IPS-NIHi7 (cell line): ENCODE measurements at regions not wholly inside any gene's neighbourhood (a gene's known extent, or its start where the extent isn't known, plus 50 kb on each side); places are given as distances from the start of the nearest gene placed in this dataset.
A peak's percentile ranks its signal among the peaks of the same experiment; 100 is the strongest.
"Not testable (repeated sequence)": the region's sequence is repeated elsewhere in the genome, so short reads cannot be mapped to it uniquely, and the experiment has no call there.

Experiments used
- DNase-seq: peaks from one replicate; pipeline ENCODE4 v3.0.0; 2012; ENCODE audit warnings: mixed read lengths; ENCODE audit errors: extremely low spot score

- DNase-seq: no peak
These were observed 607.3 kb downstream of the ANKRD50 start for GRCh38 chr4:124105212-124105611.

GRCh38 chr4:124111411-124111810, 601.1 kb downstream of the ANKRD50 start:
- DNase-seq: no peak

GRCh38 chr4:124111922-124112321, 600.6 kb downstream of the ANKRD50 start:
- peak; percentile 52 for DNase-seq

- no peak for DNase-seq
These were observed 594.5 kb downstream of the ANKRD50 start for GRCh38 chr4:124118061-124118460.

- no peak for DNase-seq
These were observed 591.0 kb downstream of the ANKRD50 start for GRCh38 chr4:124121461-124121971.

- no peak for DNase-seq
These were observed 589.4 kb downstream of the ANKRD50 start for GRCh38 chr4:124123181-124123580.

GRCh38 chr4:124123721-124124120, 588.8 kb downstream of the ANKRD50 start:
- DNase-seq: no peak

GRCh38 chr4:124131324-124131723, 581.2 kb downstream of the ANKRD50 start:
- not testable (repeated sequence) for DNase-seq

- DNase-seq: no peak
These were observed 580.4 kb downstream of the ANKRD50 start for GRCh38 chr4:124132161-124132560.

GRCh38 chr4:124133753-124134152, 578.8 kb downstream of the ANKRD50 start:
- no peak for DNase-seq

GRCh38 chr4:124135409-124135813, 577.1 kb downstream of the ANKRD50 start:
- no peak for DNase-seq

- DNase-seq: no peak
These were observed 573.5 kb downstream of the ANKRD50 start for GRCh38 chr4:124139044-124139443.

- no peak for DNase-seq
These were observed 568.9 kb downstream of the ANKRD50 start for GRCh38 chr4:124143632-124144031.

GRCh38 chr4:124144238-124144654, 568.3 kb downstream of the ANKRD50 start:
- DNase-seq: no peak

GRCh38 chr4:124146068-124146467, 566.5 kb downstream of the ANKRD50 start:
- no peak for DNase-seq

GRCh38 chr4:124151031-124151430, 561.5 kb downstream of the ANKRD50 start:
- DNase-seq: no peak

GRCh38 chr4:124152132-124152531, 560.4 kb downstream of the ANKRD50 start:
- DNase-seq: no peak

- DNase-seq: no peak
These were observed 557.3 kb downstream of the ANKRD50 start for GRCh38 chr4:124155239-124155638.

GRCh38 chr4:124157396-124158083, 555.0 kb downstream of the ANKRD50 start:
- no peak for DNase-seq

GRCh38 chr4:124163401-124163800, 549.1 kb downstream of the ANKRD50 start:
- DNase-seq: no peak

- no peak for DNase-seq
These were observed 544.9 kb downstream of the ANKRD50 start for GRCh38 chr4:124167602-124168001.

GRCh38 chr4:124169524-124169923, 543.0 kb downstream of the ANKRD50 start:
- not testable (repeated sequence) for DNase-seq

- no peak for DNase-seq
These were observed 538.6 kb downstream of the ANKRD50 start for GRCh38 chr4:124173912-124174311.
